OCI-LY7 (cell line): ENCODE measurements at regions not wholly inside any gene's neighbourhood (a gene's known extent, or its start where the extent isn't known, plus 50 kb on each side); places are given as distances from the start of the nearest gene placed in this dataset.

Experiments
- BruUV-seq: library from RNA; stranded (reverse); fragments of 400-500 nt; replicated peaks from 2 replicates; lab custom pipeline; 2021; lab: Mats Ljungman, UMichigan
- CTCF ChIA-PET: fragments of 300-600 bp; sonication (Branson Sonifier 250); formaldehyde crosslinking; loops from one replicate; lab custom pipeline; 2022; ENCODE audit warnings: antibody characterized with exemption; ENCODE audit not compliant: unreplicated experiment; lab: Charles Lee
- POLR2A ChIA-PET: fragments of 300-600 bp; sonication (Branson Sonifier 250); formaldehyde crosslinking; loops from one replicate; lab custom pipeline; 2022; ENCODE audit warnings: antibody characterized with exemption; lab: Charles Lee
- DNase-seq: peaks from one replicate; pipeline ENCODE4 v3.0.0-alpha.2; 2015; ENCODE audit warnings: low spot score
- H2AFZ ChIP-seq: fragments of 200-600 bp; sonication (generic), shearing (Covaris generic); 2 replicates; pipeline ENCODE4 v1.6.1; 2014; ENCODE audit warnings: mild to moderate bottlenecking, antibody characterized with exemption, low read length, moderate library complexity
- H3K27ac ChIP-seq: fragments of 200-600 bp; sonication (generic); 2 replicates; pipeline ENCODE4 v1.5.1; 2014; ENCODE audit warnings: mixed run types, low read depth, mild to moderate bottlenecking, moderate library complexity, low read length, inconsistent platforms; ENCODE audit not compliant: poor library complexity, severe bottlenecking
- H3K36me3 ChIP-seq: fragments of 200-600 bp; sonication (generic); 2 replicates; pipeline ENCODE4 v1.6.1; 2014; ENCODE audit warnings: mild to moderate bottlenecking, antibody characterized with exemption, low read length, moderate library complexity, mixed read lengths; ENCODE audit not compliant: insufficient read depth
- H3K4me1 ChIP-seq: fragments of 200-600 bp; sonication (generic); 2 replicates; pipeline ENCODE4 v1.5.1; 2014; ENCODE audit warnings: mild to moderate bottlenecking, low read length; ENCODE audit not compliant: insufficient read depth, poor library complexity, severe bottlenecking
- H3K4me2 ChIP-seq: fragments of 200-600 bp; sonication (generic); 2 replicates; pipeline ENCODE4 v1.6.1; 2014; ENCODE audit warnings: mild to moderate bottlenecking, low read length
- H3K4me3 ChIP-seq: fragments of 200-600 bp; sonication (generic); 2 replicates; pipeline ENCODE4 v1.5.1; 2014; ENCODE audit warnings: mild to moderate bottlenecking, low read depth, low read length; ENCODE audit not compliant: poor library complexity, severe bottlenecking
- H3K79me2 ChIP-seq: fragments of 200-600 bp; sonication (generic); 2 replicates; pipeline ENCODE4 v1.6.1; 2016; ENCODE audit warnings: low read depth, mild to moderate bottlenecking, low read length, moderate library complexity, mixed read lengths; ENCODE audit not compliant: insufficient read depth
- H3K9me2 ChIP-seq: fragments of 200-600 bp; sonication (generic); 2 replicates; pipeline ENCODE4 v1.6.1; 2016; ENCODE audit warnings: mild to moderate bottlenecking, low read length, mixed read lengths; ENCODE audit not compliant: insufficient read depth
- H3K9me3 ChIP-seq: fragments of 200-600 bp; sonication (generic); 2 replicates; pipeline ENCODE4 v1.6.1; 2014; ENCODE audit warnings: mild to moderate bottlenecking, mixed run types, low read length, mixed read lengths
- H4K20me1 ChIP-seq: fragments of 200-600 bp; sonication (generic); 2 replicates; pipeline ENCODE4 v1.6.1; 2014; ENCODE audit warnings: mild to moderate bottlenecking, antibody characterized with exemption, low read length, moderate library complexity, mixed read lengths; ENCODE audit not compliant: insufficient read depth
- CTCF ChIP-seq: fragments of 200-600 bp; sonication (generic); conservative IDR thresholded peaks from 2 replicates; pipeline ENCODE4 v1.5.1; 2014; ENCODE audit warnings: mild to moderate bottlenecking, antibody characterized with exemption, low read length, moderate library complexity, mixed read lengths
- EZH2phosphoT487 ChIP-seq: fragments of 200-600 bp; sonication (generic); IDR thresholded peaks from 2 replicates; pipeline ENCODE4 v1.6.1; 2018; ENCODE audit warnings: low read depth, borderline replicate concordance, mild to moderate bottlenecking, mixed run types, antibody characterized with exemption, low read length, moderate library complexity, mixed read lengths
- intact Hi-C: fragments of 100-400 bp; cut with micrococcal nuclease; formaldehyde crosslinking; loops from one replicate; pipeline ENCODE4 v1.10.0; 2022; ENCODE audit not compliant: unreplicated experiment

- Histone ChIP-seq H3K9me3 (no peaks in the 10 kb centered on the region), H3K4me3 (no peak overlapping the region), H3K9me2 (no peaks in the 10 kb centered on the region), H3K27ac (no peak overlapping the region), H4K20me1 (no peaks in the 10 kb centered on the region), H3K4me2 (no peak overlapping the region), H3K36me3 (no peaks in the 10 kb centered on the region), H2AFZ (no peak overlapping the region), H3K4me1 (no peaks in the 10 kb centered on the region), H3K79me2 (no peaks in the 10 kb centered on the region)
- BruUV-seq, result no TSS peak
- intact Hi-C loops, result no loop called here
- TF ChIP-seq CTCF (no peak), EZH2phosphoT487 (no peak)
- ChIA-PET CTCF (no interaction called here), POLR2A (interaction anchor here (0.7 to 1.3 kb wide), 2 partner anchors 12 to 68 kb away, joined by 3 read pairs; no protein-coding TSS in a partner anchor)
- DNase-seq, result no peak
These were observed 246.5 kb downstream of the TBX18 start for GRCh38 chr6:84517741-84518530.

GRCh38 chr6:84516154-84516553 lies 248.2 kb downstream of the TBX18 start:
- no peak overlapping the region for H3K27ac ChIP-seq
- BruUV-seq, result no TSS peak
- no peak overlapping the region for H2AFZ ChIP-seq
- no peak for DNase-seq
- H3K4me1 ChIP-seq, result no peaks in the 10 kb centered on the region
- H3K4me3 ChIP-seq, result no peak overlapping the region
- POLR2A ChIA-PET, result no interaction called here
- intact Hi-C loops, result no loop called here
- H3K9me2 ChIP-seq, result no peaks in the 10 kb centered on the region
- H3K9me3 ChIP-seq, result no peaks in the 10 kb centered on the region
- CTCF ChIA-PET, result no interaction called here
- TF ChIP-seq CTCF, result no peak
- no peak for TF ChIP-seq EZH2phosphoT487
- H3K36me3 ChIP-seq, result no peaks in the 10 kb centered on the region
- no peaks in the 10 kb centered on the region for H4K20me1 ChIP-seq
- H3K4me2 ChIP-seq, result no peak overlapping the region
- no peaks in the 10 kb centered on the region for H3K79me2 ChIP-seq

- Histone ChIP-seq H3K79me2 (no peaks in the 10 kb centered on the region), H3K9me2 (no peaks in the 10 kb centered on the region), H3K4me2 (no peak overlapping the region), H3K36me3 (no peaks in the 10 kb centered on the region), H4K20me1 (no peaks in the 10 kb centered on the region), H3K27ac (no peak overlapping the region), H3K4me1 (no peaks in the 10 kb centered on the region), H3K4me3 (no peak overlapping the region), H3K9me3 (no peaks in the 10 kb centered on the region), H2AFZ (no peak overlapping the region)
- DNase-seq, result no peak
- ChIA-PET POLR2A (interaction anchor here (0.7 kb wide), 2 partner anchors 86 to 288 kb away, joined by 3 read pairs; no protein-coding TSS in a partner anchor), CTCF (no interaction called here)
- no peak for TF ChIP-seq CTCF
- no peak for TF ChIP-seq EZH2phosphoT487
- intact Hi-C loops, result no loop called here
- no TSS peak for BruUV-seq
These were observed 249.3 kb downstream of the TBX18 start for GRCh38 chr6:84515067-84515466.
